Stomach (tissue), 8 donors: ENCODE measurements at regions not wholly inside any gene's neighbourhood (a gene's known extent, or its start where the extent isn't known, plus 50 kb on each side); places are given as distances from the start of the nearest gene placed in this dataset.

ENCODE experiments used
- DNase-seq, 2 donors: peaks; one replicate each; pipeline versions ENCODE4 v3.0.0 to v3.0.0-alpha.2; 2013 to 2019
- H3K27ac ChIP-seq, 5 donors: fragments of 200-600 bp in 4 of 5; sonication (generic) in 4 of 5; one replicate each; pipeline ENCODE4 v1.5.1; 2013 to 2019; ENCODE audit warnings: mild to moderate bottlenecking in 1 of 5, moderate library complexity in 1 of 5
- H3K27me3 ChIP-seq, 3 donors: fragments of 200-600 bp; sonication (generic); one replicate each; pipeline ENCODE4 v1.5.1; 2017 to 2019; ENCODE audit warnings: mixed run types in 1 of 3
- H3K36me3 ChIP-seq, 4 donors: fragments of 200-600 bp; sonication (generic); 1 replicate in 3 of 4; 2 replicates in 1 of 4; pipeline ENCODE4 v1.5.1; 2016 to 2019
- H3K4me1 ChIP-seq, 4 donors: fragments of 200-600 bp; sonication (generic); one replicate each; pipeline ENCODE4 v1.5.1; 2016 to 2019
- H3K4me3 ChIP-seq, 4 donors: fragments of 200-600 bp; sonication (generic) in 3 of 4; one replicate each; pipeline ENCODE4 v1.5.1; 2016 to 2019; ENCODE audit warnings: mild to moderate bottlenecking in 1 of 4
- H3K9me3 ChIP-seq, 4 donors: fragments of 200-600 bp; sonication (generic); one replicate each; pipeline ENCODE4 v1.5.1; 2016 to 2019
- CTCF ChIP-seq, 7 experiments: fragments of 450-650 bp in 4 of 7; fragments of 200-600 bp in 3 of 7; sonication (generic) in 3 of 7; IDR thresholded peaks; one replicate each; pipeline ENCODE4 v1.5.1; 2016 to 2019; ENCODE audit warnings: antibody characterized with exemption in 7 of 7, control low read depth in 2 of 7, mild to moderate bottlenecking in 1 of 7
- EP300 ChIP-seq: sonication (generic); formaldehyde crosslinking; IDR thresholded peaks from one replicate; pipeline ENCODE4 v1.6.1; 2017; ENCODE audit warnings: antibody characterized with exemption
- POLR2A ChIP-seq, 4 donors: fragments of 450-650 bp; IDR thresholded peaks; one replicate each; pipeline ENCODE4 v1.6.1; 2016; ENCODE audit warnings: antibody characterized with exemption in 4 of 4, control low read depth in 2 of 4, mild to moderate bottlenecking in 1 of 4, moderate library complexity in 1 of 4
- POLR2AphosphoS5 ChIP-seq, 3 donors: sonication (generic); formaldehyde crosslinking; IDR thresholded peaks; one replicate each; pipeline ENCODE4 v1.6.1; 2016; ENCODE audit warnings: antibody characterized with exemption in 3 of 3
- WGBS, 5 donors: extraction: QIAGEN DNeasy Blood & Tissue Kit in 3 of 5; methylation state at CpG; one replicate each; pipeline versions ENCODE4 v1.1.5 to v1.1.7; 2013 to 2018; 5-methylcytosine and 5-hydroxymethylcytosine counted together
- intact Hi-C: fragments of 100-400 bp; cut with DNase I; formaldehyde crosslinking; loops from one replicate; pipeline ENCODE4 v1.15.1; 2023; ENCODE audit warnings: low total_unique reads
- donor health status: healthy with polysubstance abuse.
- donor health status: Bipolar disorder and iron deficiency.
- donor health status: healthy.

- Histone ChIP-seq H3K36me3 (no peaks in the 10 kb centered on the region), H3K9me3 (no peaks in the 10 kb centered on the region), H3K4me1 (peaks cover 0 to 11% (median 5%) of the 10 kb centered on the region in 4 donors), H3K4me3 (no peak overlapping the region), H3K27me3 (no peaks in the 10 kb centered on the region), H3K27ac (peak overlapping the region in 4 of 5 donors; percentile 1 to 61 (median 40))
- intact Hi-C loops, result no loop called here
- 52 to 58% (median 55%) methylated on average over 10 of the region's 10 CpGs for WGBS, 5 donors
- TF ChIP-seq EP300 (no peak), POLR2A (IDR thresholded peaks at IDR 0.05) (no peak), CTCF (IDR thresholded peaks at IDR 0.05) (no peak), POLR2AphosphoS5 (IDR thresholded peaks at IDR 0.05) (no peak)
- peak in 1 of 2 donors; percentile 63 for DNase-seq
Observed at GRCh38 chr10:78266741-78267469, 233.2 kb downstream of the RPS24 start.

GRCh38 chr10:78267598-78267997 is 233.9 kb downstream of the RPS24 start:
- Histone ChIP-seq H3K4me3 (no peak overlapping the region), H3K36me3 (no peaks in the 10 kb centered on the region), H3K9me3 (peaks cover 0 to 6% (median 3%) of the 10 kb centered on the region in 4 donors), H3K27ac (peak overlapping the region in 3 of 5 donors; percentile 1 to 61 (median 60)), H3K4me1 (peaks cover 0 to 11% (median 5%) of the 10 kb centered on the region in 4 donors), H3K27me3 (no peaks in the 10 kb centered on the region)
- TF ChIP-seq POLR2A (IDR thresholded peaks at IDR 0.05) (no peak), EP300 (no peak), CTCF (IDR thresholded peaks at IDR 0.05) (no peak), POLR2AphosphoS5 (IDR thresholded peaks at IDR 0.05) (no peak)
- 67 to 78% (median 72%) methylated on average over 3 of the region's 3 CpGs for WGBS, 5 donors
- intact Hi-C loops, result no loop called here
- peak in 1 of 2 donors; percentile 41 for DNase-seq

GRCh38 chr10:78269060-78269459 is 235.4 kb downstream of the RPS24 start:
- 85 to 93% (median 89%) methylated on average over 2 of the region's 2 CpGs for WGBS, 5 donors

GRCh38 chr10:78272329-78272728 is 238.7 kb downstream of the RPS24 start:
- no peak overlapping the region for H3K4me3 ChIP-seq
- H3K4me1 ChIP-seq, result peaks cover 0 to 4% (median under 1%) of the 10 kb centered on the region in 4 donors
- no peaks in the 10 kb centered on the region for H3K36me3 ChIP-seq
- no peak overlapping the region for H3K27ac ChIP-seq
- H3K9me3 ChIP-seq, result peaks cover 0 to 6% (median 3%) of the 10 kb centered on the region in 4 donors
- TF ChIP-seq POLR2A (IDR thresholded peaks at IDR 0.05), result no peak
- no peak for TF ChIP-seq POLR2AphosphoS5 (IDR thresholded peaks at IDR 0.05)
- no peak for TF ChIP-seq EP300
- TF ChIP-seq CTCF (IDR thresholded peaks at IDR 0.05), result no peak
- H3K27me3 ChIP-seq, result no peaks in the 10 kb centered on the region
- no peak for DNase-seq
- intact Hi-C loops, result no loop called here

More at GRCh38 chr10:78269060-78269459, 235.4 kb downstream of the RPS24 start:
- TF ChIP-seq POLR2A (IDR thresholded peaks at IDR 0.05) (no peak), EP300 (no peak), POLR2AphosphoS5 (IDR thresholded peaks at IDR 0.05) (no peak), CTCF (IDR thresholded peaks at IDR 0.05) (no peak)
- Histone ChIP-seq H3K4me1 (peaks cover 0 to 11% (median 5%) of the 10 kb centered on the region in 4 donors), H3K27me3 (no peaks in the 10 kb centered on the region), H3K4me3 (no peak overlapping the region), H3K27ac (no peak overlapping the region), H3K9me3 (peaks cover 0 to 6% (median 3%) of the 10 kb centered on the region in 4 donors), H3K36me3 (no peaks in the 10 kb centered on the region)
- intact Hi-C loops, result no loop called here
- no peak for DNase-seq
